ENCODE measurements at regions not wholly inside any gene's neighbourhood (a gene's known extent, or its start where the extent isn't known, plus 50 kb on each side); places are given as distances from the start of the nearest gene placed in this dataset.

DNA sequence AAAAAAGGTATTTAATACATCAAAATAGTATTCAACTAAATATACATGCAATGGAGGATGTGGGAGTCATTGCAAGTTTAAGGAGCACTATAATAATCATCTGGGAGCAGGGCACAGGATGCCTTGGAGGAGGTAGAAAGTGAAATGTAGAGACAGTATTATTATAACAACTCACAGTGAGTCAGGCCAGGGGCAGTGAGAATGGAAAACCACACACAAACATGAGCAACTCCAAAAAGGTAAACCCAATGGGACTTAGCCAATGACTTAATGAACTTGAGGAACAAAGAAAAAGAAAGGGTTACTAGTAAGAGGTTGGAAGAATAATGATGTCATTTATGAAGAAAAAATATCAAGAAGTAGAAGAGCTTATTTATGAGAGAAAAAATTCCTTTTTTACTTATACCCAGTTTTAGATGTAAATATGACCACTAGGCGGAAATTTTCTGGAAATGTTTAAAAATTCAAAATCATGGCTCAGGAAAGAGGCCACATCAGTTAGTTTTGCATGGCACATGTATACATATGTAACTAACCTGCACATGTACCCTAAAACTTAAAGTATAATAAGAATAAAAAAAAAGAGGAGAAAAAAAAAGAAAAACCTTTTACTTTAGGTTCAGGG lies 389.3 kb downstream of the SUCLA2 start:
- Histone ChIP-seq H3K27me3 (ENCODE audit: insufficient read depth, low read depth, low read length) (no peaks in the 10 kb centered on the region), H3K79me2 (replicated peaks; ENCODE audit: insufficient read depth, low read length) (no peaks in the 10 kb centered on the region), H3K4me2 (ENCODE audit: low read length) (no peak overlapping the region), H3K4me3 (ENCODE audit: low read length) (no peak overlapping the region), H3K9me3 (ENCODE audit: low read length) (no peaks in the 10 kb centered on the region), H3K9me2 (ENCODE audit: insufficient read depth, low read length) (no peaks in the 10 kb centered on the region), H4K20me1 (ENCODE audit: insufficient read depth) (no peaks in the 10 kb centered on the region), H3F3A (ENCODE audit: insufficient read depth, low read length, poor library complexity, severe bottlenecking) (no peaks in the 10 kb centered on the region), H3K9ac (ENCODE audit: low read length) (no peak overlapping the region), H2AFZ (ENCODE audit: low read depth, low read length) (no peak overlapping the region), H3K36me3 (ENCODE audit: insufficient read depth, low read length) (no peaks in the 10 kb centered on the region), H3K27ac (ENCODE audit: low read length) (no peak overlapping the region)
- TF ChIP-seq TAF1 (IDR thresholded peaks at IDR 0.05; ENCODE audit: low read depth): no peak
- TF ChIP-seq, protein P1, sequence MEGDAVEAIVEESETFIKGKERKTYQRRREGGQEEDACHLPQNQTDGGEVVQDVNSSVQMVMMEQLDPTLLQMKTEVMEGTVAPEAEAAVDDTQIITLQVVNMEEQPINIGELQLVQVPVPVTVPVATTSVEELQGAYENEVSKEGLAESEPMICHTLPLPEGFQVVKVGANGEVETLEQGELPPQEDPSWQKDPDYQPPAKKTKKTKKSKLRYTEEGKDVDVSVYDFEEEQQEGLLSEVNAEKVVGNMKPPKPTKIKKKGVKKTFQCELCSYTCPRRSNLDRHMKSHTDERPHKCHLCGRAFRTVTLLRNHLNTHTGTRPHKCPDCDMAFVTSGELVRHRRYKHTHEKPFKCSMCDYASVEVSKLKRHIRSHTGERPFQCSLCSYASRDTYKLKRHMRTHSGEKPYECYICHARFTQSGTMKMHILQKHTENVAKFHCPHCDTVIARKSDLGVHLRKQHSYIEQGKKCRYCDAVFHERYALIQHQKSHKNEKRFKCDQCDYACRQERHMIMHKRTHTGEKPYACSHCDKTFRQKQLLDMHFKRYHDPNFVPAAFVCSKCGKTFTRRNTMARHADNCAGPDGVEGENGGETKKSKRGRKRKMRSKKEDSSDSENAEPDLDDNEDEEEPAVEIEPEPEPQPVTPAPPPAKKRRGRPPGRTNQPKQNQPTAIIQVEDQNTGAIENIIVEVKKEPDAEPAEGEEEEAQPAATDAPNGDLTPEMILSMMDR (IDR thresholded peaks at IDR 0.05; ENCODE audit: poor library complexity, severe bottlenecking): no peak
- no peak for TF ChIP-seq MXI1 (conservative IDR thresholded peaks at IDR 0.05; ENCODE audit: poor library complexity, severe bottlenecking)
- TF ChIP-seq, protein P2, sequence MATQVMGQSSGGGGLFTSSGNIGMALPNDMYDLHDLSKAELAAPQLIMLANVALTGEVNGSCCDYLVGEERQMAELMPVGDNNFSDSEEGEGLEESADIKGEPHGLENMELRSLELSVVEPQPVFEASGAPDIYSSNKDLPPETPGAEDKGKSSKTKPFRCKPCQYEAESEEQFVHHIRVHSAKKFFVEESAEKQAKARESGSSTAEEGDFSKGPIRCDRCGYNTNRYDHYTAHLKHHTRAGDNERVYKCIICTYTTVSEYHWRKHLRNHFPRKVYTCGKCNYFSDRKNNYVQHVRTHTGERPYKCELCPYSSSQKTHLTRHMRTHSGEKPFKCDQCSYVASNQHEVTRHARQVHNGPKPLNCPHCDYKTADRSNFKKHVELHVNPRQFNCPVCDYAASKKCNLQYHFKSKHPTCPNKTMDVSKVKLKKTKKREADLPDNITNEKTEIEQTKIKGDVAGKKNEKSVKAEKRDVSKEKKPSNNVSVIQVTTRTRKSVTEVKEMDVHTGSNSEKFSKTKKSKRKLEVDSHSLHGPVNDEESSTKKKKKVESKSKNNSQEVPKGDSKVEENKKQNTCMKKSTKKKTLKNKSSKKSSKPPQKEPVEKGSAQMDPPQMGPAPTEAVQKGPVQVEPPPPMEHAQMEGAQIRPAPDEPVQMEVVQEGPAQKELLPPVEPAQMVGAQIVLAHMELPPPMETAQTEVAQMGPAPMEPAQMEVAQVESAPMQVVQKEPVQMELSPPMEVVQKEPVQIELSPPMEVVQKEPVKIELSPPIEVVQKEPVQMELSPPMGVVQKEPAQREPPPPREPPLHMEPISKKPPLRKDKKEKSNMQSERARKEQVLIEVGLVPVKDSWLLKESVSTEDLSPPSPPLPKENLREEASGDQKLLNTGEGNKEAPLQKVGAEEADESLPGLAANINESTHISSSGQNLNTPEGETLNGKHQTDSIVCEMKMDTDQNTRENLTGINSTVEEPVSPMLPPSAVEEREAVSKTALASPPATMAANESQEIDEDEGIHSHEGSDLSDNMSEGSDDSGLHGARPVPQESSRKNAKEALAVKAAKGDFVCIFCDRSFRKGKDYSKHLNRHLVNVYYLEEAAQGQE (IDR thresholded peaks at IDR 0.05; ENCODE audit: borderline replicate concordance): no peak

DNA sequence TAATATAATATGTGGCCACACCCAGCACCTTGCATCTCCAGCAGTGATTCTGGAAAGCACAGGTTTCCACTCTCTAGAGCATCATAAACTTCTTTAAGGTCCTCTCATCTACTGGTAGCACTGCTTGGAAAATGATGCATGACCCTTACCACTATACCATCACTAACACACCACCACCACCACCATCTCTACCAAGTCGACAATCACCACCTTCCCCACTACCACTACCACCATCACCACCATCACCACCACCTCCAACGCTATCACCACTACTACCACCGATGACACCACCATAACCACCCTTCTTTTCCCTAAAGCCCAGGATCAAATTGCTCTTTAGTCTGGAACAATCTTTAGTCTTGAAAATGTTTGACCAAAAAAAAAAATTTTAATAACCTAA lies 390.4 kb downstream of the SUCLA2 start:
- no peak for TF ChIP-seq SMC3 (conservative IDR thresholded peaks at IDR 0.05; ENCODE audit: poor library complexity)
- no peak for TF ChIP-seq EZH2 (IDR thresholded peaks at IDR 0.05; ENCODE audit: borderline replicate concordance, insufficient read depth, low read length, poor library complexity, severe bottlenecking)
- no peak for TF ChIP-seq RAD21 (conservative IDR thresholded peaks at IDR 0.05)
- no peak for TF ChIP-seq MXI1 (conservative IDR thresholded peaks at IDR 0.05; ENCODE audit: poor library complexity, severe bottlenecking)
- TF ChIP-seq TAF1 (IDR thresholded peaks at IDR 0.05; ENCODE audit: low read depth): no peak
- TF ChIP-seq POLR2AphosphoS5 (IDR thresholded peaks at IDR 0.05): no peak
- TF ChIP-seq, protein P2 (IDR thresholded peaks at IDR 0.05; ENCODE audit: borderline replicate concordance): no peak
- TF ChIP-seq EP300 (conservative IDR thresholded peaks at IDR 0.05; ENCODE audit: poor library complexity, severe bottlenecking): no peak
- TF ChIP-seq, protein P1 (IDR thresholded peaks at IDR 0.05; ENCODE audit: poor library complexity, severe bottlenecking): no peak
- H3K36me3 ChIP-seq (ENCODE audit: insufficient read depth, low read length): no peaks in the 10 kb centered on the region
- H4K20me1 ChIP-seq (ENCODE audit: insufficient read depth): no peaks in the 10 kb centered on the region
- H3K9ac ChIP-seq (ENCODE audit: low read length): no peak overlapping the region
- H3K9me2 ChIP-seq (ENCODE audit: insufficient read depth, low read length): no peaks in the 10 kb centered on the region
- no peaks in the 10 kb centered on the region for H3F3A ChIP-seq (ENCODE audit: insufficient read depth, low read length, poor library complexity, severe bottlenecking)
- no peak overlapping the region for H3K27ac ChIP-seq (ENCODE audit: low read length)
- no peak overlapping the region for H3K4me2 ChIP-seq (ENCODE audit: low read length)
- no peaks in the 10 kb centered on the region for H3K27me3 ChIP-seq (ENCODE audit: insufficient read depth, low read depth, low read length)
- H3K4me3 ChIP-seq (ENCODE audit: low read length): no peak overlapping the region
- no peak overlapping the region for H2AFZ ChIP-seq (ENCODE audit: low read depth, low read length)
- no peaks in the 10 kb centered on the region for H3K9me3 ChIP-seq (ENCODE audit: low read length)
- H3K79me2 ChIP-seq (replicated peaks; ENCODE audit: insufficient read depth, low read length): no peaks in the 10 kb centered on the region

Data from neural cell (in vitro differentiated cells).